SK-N-SH (cell line): ENCODE measurements at regions not wholly inside any gene's neighbourhood (a gene's known extent, or its start where the extent isn't known, plus 50 kb on each side); places are given as distances from the start of the nearest gene placed in this dataset.

ENCODE experiments used
- CTCF ChIA-PET: fragments of 300-600, 350-600 bp; formaldehyde crosslinking; extraction: SDS; loops from one replicate; lab custom pipeline; 2021; lab: Yijun Ruan, JAX
- POLR2A ChIA-PET: fragments of 350-600 bp; sonication (Branson Sonifier 250); formaldehyde crosslinking; extraction: SDS; loops from one replicate; lab custom pipeline; 2020; ENCODE audit warnings: antibody characterized with exemption, inconsistent platforms; lab: Yijun Ruan, JAX
- DNase-seq: peaks from one replicate; pipeline ENCODE4 v3.0.0; 2012
- H2AFZ ChIP-seq: fragments of 200-600 bp; sonication (generic); 2 replicates; pipeline ENCODE4 v1.8.1; 2016; ENCODE audit warnings: antibody characterized with exemption, mild to moderate bottlenecking, low read depth
- H3F3A ChIP-seq: fragments of 200-600 bp; sonication (generic); replicated peaks from 2 replicates; pipeline ENCODE3; 2016; ENCODE audit warnings: antibody characterized with exemption, mild to moderate bottlenecking; ENCODE audit not compliant: insufficient read depth
- H3K27ac ChIP-seq, 2 experiments: fragments of 200-500 bp in 1 of 2; fragments of 200-600 bp in 1 of 2; sonication (Bioruptor generic) in 1 of 2; sonication (generic), shearing (Covaris generic) in 1 of 2; 2 replicates each; pipeline versions ENCODE4 v1.5.1 to v1.6.1; 2014 to 2016; ENCODE audit warnings: low read depth in 2 of 2, inconsistent platforms in 1 of 2, low read length in 1 of 2, mild to moderate bottlenecking in 1 of 2, mixed read lengths in 1 of 2
- H3K27me3 ChIP-seq: fragments of 200-600 bp; sonication (generic), shearing (Covaris generic); 2 replicates; pipeline ENCODE4 v1.6.1; 2016; ENCODE audit warnings: mixed run types; ENCODE audit not compliant: insufficient read depth
- H3K36me3 ChIP-seq, 2 experiments: fragments of 200-500 bp in 1 of 2; fragments of 200-600 bp in 1 of 2; sonication (Bioruptor generic) in 1 of 2; sonication (generic) in 1 of 2; replicated peaks in 1 of 2; 2 replicates each; pipeline versions ENCODE3 to v1.5.1; 2014 to 2016; ENCODE audit warnings: low read length in 1 of 2, mild to moderate bottlenecking in 1 of 2; ENCODE audit not compliant: insufficient read depth in 2 of 2, control insufficient read depth in 1 of 2
- H3K4me1 ChIP-seq, 2 experiments: fragments of 200-500 bp in 1 of 2; fragments of 200-600 bp in 1 of 2; sonication (Bioruptor generic) in 1 of 2; sonication (generic), shearing (Covaris generic) in 1 of 2; 2 replicates each; pipeline versions ENCODE4 v1.5.1 to v1.6.1; 2014 to 2016; ENCODE audit warnings: low read depth in 1 of 2, low read length in 1 of 2, mixed run types in 1 of 2; ENCODE audit not compliant: insufficient read depth in 2 of 2, control insufficient read depth in 1 of 2
- H3K4me2 ChIP-seq: fragments of 200-600 bp; sonication (generic), shearing (Covaris generic); 2 replicates; pipeline ENCODE4 v1.6.1; 2017; ENCODE audit warnings: mixed run types
- H3K4me3 ChIP-seq, 2 experiments: fragments of 200-500 bp in 1 of 2; fragments of 200-600 bp in 1 of 2; sonication (Bioruptor generic) in 1 of 2; sonication (generic), shearing (Covaris generic) in 1 of 2; 2 replicates each; pipeline versions ENCODE4 v1.5.1 to v1.8.1; 2014 to 2016; ENCODE audit warnings: low read depth in 2 of 2, inconsistent platforms in 1 of 2, low read length in 1 of 2, mild to moderate bottlenecking in 1 of 2, mixed read lengths in 1 of 2, moderate library complexity in 1 of 2
- H3K79me2 ChIP-seq: fragments of 200-600 bp; sonication (generic); 2 replicates; pipeline ENCODE4 v1.8.1; 2017; ENCODE audit warnings: mild to moderate bottlenecking; ENCODE audit not compliant: insufficient read depth
- H3K9ac ChIP-seq: fragments of 200-600 bp; sonication (generic); 2 replicates; pipeline ENCODE4 v1.6.1; 2017; ENCODE audit warnings: mixed run types
- H3K9me2 ChIP-seq: fragments of 200-600 bp; sonication (generic); 2 replicates; pipeline ENCODE4 v1.6.1; 2017; ENCODE audit warnings: mixed run types
- H3K9me3 ChIP-seq: fragments of 200-600 bp; sonication (generic); 2 replicates; pipeline ENCODE4 v1.6.1; 2017; ENCODE audit warnings: mixed run types, mild to moderate bottlenecking, moderate library complexity
- H4K20me1 ChIP-seq: fragments of 200-600 bp; sonication (generic); 2 replicates; pipeline ENCODE4 v1.6.1; 2017; ENCODE audit warnings: mild to moderate bottlenecking, mixed run types; ENCODE audit not compliant: insufficient read depth
- CHD2 ChIP-seq: fragments of 150-350 bp; IDR thresholded peaks from 2 replicates; pipeline ENCODE4 v1.6.1; 2018; ENCODE audit warnings: low read length; ENCODE audit not compliant: partially characterized antibody
- ELF1 ChIP-seq: IDR thresholded peaks from 2 replicates; pipeline ENCODE4 v1.4.0; 2012
- EP300 ChIP-seq, 2 experiments: IDR thresholded peaks; 2 replicates each; pipeline versions ENCODE4 v1.4.0 to v1.6.1; 2012; ENCODE audit warnings: borderline replicate concordance in 1 of 2, low read depth in 1 of 2, low read length in 1 of 2
- EZH2phosphoT487 ChIP-seq: fragments of 200-600 bp; sonication (generic); IDR thresholded peaks from 2 replicates; pipeline ENCODE4 v1.6.1; 2017; ENCODE audit warnings: low read depth, mixed run types, mild to moderate bottlenecking, antibody characterized with exemption, moderate library complexity, borderline replicate concordance
- FOSL2 ChIP-seq: IDR thresholded peaks from 2 replicates; pipeline ENCODE4 v1.4.0; 2012; ENCODE audit warnings: low read depth, mild to moderate bottlenecking, moderate library complexity, borderline replicate concordance
- FOXJ3 ChIP-seq: sonication (generic); formaldehyde crosslinking; IDR thresholded peaks from 2 replicates; pipeline ENCODE4 v1.5.1; 2020; ENCODE audit warnings: mild to moderate bottlenecking, missing genetic modification reagents
- FOXM1 ChIP-seq: IDR thresholded peaks from 2 replicates; pipeline ENCODE4 v1.4.0; 2012; ENCODE audit warnings: low read depth, mild to moderate bottlenecking
- GABPA ChIP-seq: IDR thresholded peaks from 2 replicates; pipeline ENCODE4 v1.4.0; 2012; ENCODE audit warnings: low read depth, mild to moderate bottlenecking
- IRF3 ChIP-seq: fragments of 150-350 bp; IDR thresholded peaks from 2 replicates; pipeline ENCODE4 v1.6.1; 2016; ENCODE audit warnings: mild to moderate bottlenecking, low read depth, low read length
- NRF1 ChIP-seq: IDR thresholded peaks from 2 replicates; pipeline ENCODE4 v1.6.1; 2012; ENCODE audit warnings: low read depth, mild to moderate bottlenecking, low read length
- PBX3 ChIP-seq: IDR thresholded peaks from 2 replicates; pipeline ENCODE4; 2012
- POLR2AphosphoS5 ChIP-seq: IDR thresholded peaks from 2 replicates; pipeline ENCODE4 v1.6.1; 2012; ENCODE audit warnings: low read depth, low read length
- RCOR1 ChIP-seq: fragments of 150-350 bp; IDR thresholded peaks from 2 replicates; pipeline ENCODE4 v1.6.1; 2017; ENCODE audit warnings: antibody characterized with exemption, low read length
- TAF1 ChIP-seq: IDR thresholded peaks from 2 replicates; pipeline ENCODE4 v1.6.1; 2012; ENCODE audit warnings: low read depth, mild to moderate bottlenecking, low read length, moderate library complexity, borderline replicate concordance
- TCF12 ChIP-seq: IDR thresholded peaks from 2 replicates; pipeline ENCODE4 v1.4.0; 2012
- TEAD4 ChIP-seq: IDR thresholded peaks from 2 replicates; pipeline ENCODE4 v1.4.0; 2012; ENCODE audit warnings: mild to moderate bottlenecking, borderline replicate concordance; ENCODE audit not compliant: insufficient read depth
- USF1 ChIP-seq: IDR thresholded peaks from 2 replicates; pipeline ENCODE4 v1.4.0; 2012; ENCODE audit warnings: low read depth, borderline replicate concordance
- YY1 ChIP-seq: IDR thresholded peaks from 2 replicates; pipeline ENCODE4 v1.4.0; 2012; ENCODE audit warnings: low read depth, mild to moderate bottlenecking
- WGBS: methylation state at CpG from one replicate; pipeline ENCODE4 v1.1.6; 2017; ENCODE audit warnings: low lambda C conversion rate; 5-methylcytosine and 5-hydroxymethylcytosine counted together
- TF ChIP-seq, protein P1 (sequence below): IDR thresholded peaks from 2 replicates; pipeline ENCODE4 v1.6.1; 2012; ENCODE audit warnings: mild to moderate bottlenecking, low read depth, low read length, moderate library complexity
- TF ChIP-seq, protein P2 (sequence below): IDR thresholded peaks from 2 replicates; pipeline ENCODE4 v1.4.0; 2012; ENCODE audit warnings: low read depth

GRCh38 chr13:65593298-65593874 is 1636.8 kb downstream of the PCDH9 start:
- peak overlapping the region; percentile 6; the same call in 1 of the 2 replicates for H3K4me2 ChIP-seq
- no peak overlapping the region for H2AFZ ChIP-seq
- no peak for DNase-seq
- peaks cover 10 to 17% of the 10 kb centered on the region in 2 experiments; a peak in 2 of 4 replicates for H3K4me1 ChIP-seq
- no peaks in the 10 kb centered on the region for H3K27me3 ChIP-seq
- 45% methylated on average over 2 of the region's 2 CpGs for WGBS
- H3K9me2 ChIP-seq, result no peaks in the 10 kb centered on the region
- TF ChIP-seq RCOR1 (peak; percentile 45; the same call in 1 of the 2 replicates), PBX3 (peak; percentile 30; the same call in 1 of the 2 replicates), TEAD4 (peak; percentile 10; the same call in 1 of the 2 replicates), EP300 (IDR thresholded peaks at IDR 0.05; ENCODE audit: borderline replicate concordance in 1 of 2, low read depth in 1 of 2, low read length in 1 of 2) (peak in 1 of 2 experiments; percentile 14; a peak in 1 of 4 replicates), TCF12 (peak; percentile 20; the same call in 1 of the 2 replicates)
- TF ChIP-seq, protein P1, sequence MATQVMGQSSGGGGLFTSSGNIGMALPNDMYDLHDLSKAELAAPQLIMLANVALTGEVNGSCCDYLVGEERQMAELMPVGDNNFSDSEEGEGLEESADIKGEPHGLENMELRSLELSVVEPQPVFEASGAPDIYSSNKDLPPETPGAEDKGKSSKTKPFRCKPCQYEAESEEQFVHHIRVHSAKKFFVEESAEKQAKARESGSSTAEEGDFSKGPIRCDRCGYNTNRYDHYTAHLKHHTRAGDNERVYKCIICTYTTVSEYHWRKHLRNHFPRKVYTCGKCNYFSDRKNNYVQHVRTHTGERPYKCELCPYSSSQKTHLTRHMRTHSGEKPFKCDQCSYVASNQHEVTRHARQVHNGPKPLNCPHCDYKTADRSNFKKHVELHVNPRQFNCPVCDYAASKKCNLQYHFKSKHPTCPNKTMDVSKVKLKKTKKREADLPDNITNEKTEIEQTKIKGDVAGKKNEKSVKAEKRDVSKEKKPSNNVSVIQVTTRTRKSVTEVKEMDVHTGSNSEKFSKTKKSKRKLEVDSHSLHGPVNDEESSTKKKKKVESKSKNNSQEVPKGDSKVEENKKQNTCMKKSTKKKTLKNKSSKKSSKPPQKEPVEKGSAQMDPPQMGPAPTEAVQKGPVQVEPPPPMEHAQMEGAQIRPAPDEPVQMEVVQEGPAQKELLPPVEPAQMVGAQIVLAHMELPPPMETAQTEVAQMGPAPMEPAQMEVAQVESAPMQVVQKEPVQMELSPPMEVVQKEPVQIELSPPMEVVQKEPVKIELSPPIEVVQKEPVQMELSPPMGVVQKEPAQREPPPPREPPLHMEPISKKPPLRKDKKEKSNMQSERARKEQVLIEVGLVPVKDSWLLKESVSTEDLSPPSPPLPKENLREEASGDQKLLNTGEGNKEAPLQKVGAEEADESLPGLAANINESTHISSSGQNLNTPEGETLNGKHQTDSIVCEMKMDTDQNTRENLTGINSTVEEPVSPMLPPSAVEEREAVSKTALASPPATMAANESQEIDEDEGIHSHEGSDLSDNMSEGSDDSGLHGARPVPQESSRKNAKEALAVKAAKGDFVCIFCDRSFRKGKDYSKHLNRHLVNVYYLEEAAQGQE, result no peak
- no peaks in the 10 kb centered on the region for H3K36me3 ChIP-seq
- no peaks in the 10 kb centered on the region for H3K79me2 ChIP-seq
- ChIA-PET CTCF (interaction anchor here (1.9 kb wide), 1 partner anchor 1121 kb away, joined by 4 read pairs; no protein-coding TSS in a partner anchor), POLR2A (no interaction called here)
- H3K27ac ChIP-seq, result peak overlapping the region; percentile 78 to 90; a peak in 3 of 4 replicates
- H4K20me1 ChIP-seq, result no peaks in the 10 kb centered on the region
- H3K9me3 ChIP-seq, result no peaks in the 10 kb centered on the region
- no peak overlapping the region for H3K4me3 ChIP-seq
- no peak overlapping the region for H3K9ac ChIP-seq
- H3F3A ChIP-seq, result peaks cover 16% of the 10 kb centered on the region

DNA sequence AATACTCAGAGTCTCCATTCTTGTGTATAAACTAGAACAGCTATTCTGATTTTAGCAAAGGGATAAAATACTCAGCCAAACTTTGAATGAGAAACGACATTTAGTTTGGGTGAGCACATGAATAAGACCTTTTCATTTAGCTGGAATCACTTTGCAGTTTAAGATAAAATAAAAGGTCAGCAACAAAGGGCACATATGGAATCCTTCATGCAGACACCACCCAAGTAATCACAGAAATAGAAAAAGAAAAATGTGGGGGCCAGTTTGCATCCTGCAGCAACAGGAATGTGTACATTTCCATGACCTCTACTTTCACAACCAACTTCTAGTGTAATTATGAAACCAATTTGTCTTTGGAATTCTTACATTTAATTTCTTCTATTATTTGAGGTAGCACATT is 1637.4 kb downstream of the PCDH9 start:
- CTCF ChIA-PET, result interaction anchor here (1.0 kb wide), 1 partner anchor 11 kb away, joined by 3 read pairs; no protein-coding TSS in a partner anchor
- H3K4me3 ChIP-seq, result no peak overlapping the region
- H3F3A ChIP-seq, result peaks cover 16% of the 10 kb centered on the region
- H3K27me3 ChIP-seq, result no peaks in the 10 kb centered on the region
- no peak overlapping the region for H2AFZ ChIP-seq
- no peak for DNase-seq
- no peak overlapping the region for H3K9ac ChIP-seq
- peak overlapping the region in 1 of 2 experiments; percentile 90; a peak in 2 of 4 replicates for H3K27ac ChIP-seq
- no peaks in the 10 kb centered on the region for H4K20me1 ChIP-seq
- H3K79me2 ChIP-seq, result no peaks in the 10 kb centered on the region
- peaks cover 10 to 17% of the 10 kb centered on the region in 2 experiments; a peak in 2 of 4 replicates for H3K4me1 ChIP-seq
- H3K36me3 ChIP-seq, result no peaks in the 10 kb centered on the region
- POLR2A ChIA-PET, result no interaction called here
- H3K9me2 ChIP-seq, result no peaks in the 10 kb centered on the region
- H3K4me2 ChIP-seq, result no peak overlapping the region
- no peaks in the 10 kb centered on the region for H3K9me3 ChIP-seq
- WGBS, result 25% methylated on average over 1 of the region's 1 CpG
- TF ChIP-seq FOSL2 (no peak), YY1 (no peak), NRF1 (no peak), POLR2AphosphoS5 (no peak), CHD2 (no peak), EZH2phosphoT487 (no peak), GABPA (no peak), RCOR1 (no peak), TAF1 (no peak), ELF1 (no peak), EP300 (IDR thresholded peaks at IDR 0.05; ENCODE audit: borderline replicate concordance in 1 of 2, low read depth in 1 of 2, low read length in 1 of 2) (peak; percentile 43 to 50; a peak in 3 of 4 replicates), FOXM1 (no peak), USF1 (no peak), TCF12 (peak; percentile 73), FOXJ3 (CRISPR knock-in tag) (no peak), IRF3 (no peak)
- TF ChIP-seq, protein P2, sequence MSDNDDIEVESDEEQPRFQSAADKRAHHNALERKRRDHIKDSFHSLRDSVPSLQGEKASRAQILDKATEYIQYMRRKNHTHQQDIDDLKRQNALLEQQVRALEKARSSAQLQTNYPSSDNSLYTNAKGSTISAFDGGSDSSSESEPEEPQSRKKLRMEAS, result no peak
